Sigmoid colon (tissue), 6 donors: ENCODE measurements at regions not wholly inside any gene's neighbourhood (a gene's known extent, or its start where the extent isn't known, plus 50 kb on each side); places are given as distances from the start of the nearest gene placed in this dataset.

ENCODE experiments used
- DNase-seq: peaks from one replicate; pipeline ENCODE4 v3.0.0-alpha.2; 2019
- H3K27ac ChIP-seq, 4 donors: fragments of 200-600 bp; sonication (generic); one replicate each; pipeline ENCODE4 v1.5.1; 2016 to 2019; ENCODE audit warnings: mild to moderate bottlenecking in 1 of 4
- H3K27me3 ChIP-seq, 3 donors: fragments of 200-600 bp; sonication (generic); one replicate each; pipeline ENCODE4 v1.5.1; 2019; ENCODE audit warnings: mild to moderate bottlenecking in 1 of 3
- H3K36me3 ChIP-seq, 4 donors: fragments of 200-600 bp; sonication (generic); one replicate each; pipeline ENCODE4 v1.5.1; 2016 to 2019
- H3K4me1 ChIP-seq, 4 donors: fragments of 200-600 bp; sonication (generic); one replicate each; pipeline ENCODE4 v1.5.1; 2017 to 2019
- H3K4me3 ChIP-seq, 4 donors: fragments of 200-600 bp; sonication (generic); one replicate each; pipeline ENCODE4 v1.5.1; 2017 to 2019; ENCODE audit warnings: mild to moderate bottlenecking in 2 of 4, moderate library complexity in 1 of 4
- H3K9me3 ChIP-seq, 4 donors: fragments of 200-600 bp in 3 of 4; sonication (generic) in 3 of 4; one replicate each; pipeline versions ENCODE4 v1.5.1 to v1.6.1; 2013 to 2019
- EP300 ChIP-seq, 4 donors: sonication (generic); formaldehyde crosslinking; IDR thresholded peaks; one replicate each; pipeline ENCODE4 v1.6.1; 2017; ENCODE audit warnings: antibody characterized with exemption in 4 of 4
- POLR2A ChIP-seq, 2 donors: fragments of 450-650 bp; IDR thresholded peaks; one replicate each; pipeline ENCODE4 v1.6.1; 2016; ENCODE audit warnings: antibody characterized with exemption in 2 of 2, mild to moderate bottlenecking in 2 of 2, moderate library complexity in 2 of 2
- POLR2AphosphoS5 ChIP-seq, 4 donors: sonication (generic); formaldehyde crosslinking; IDR thresholded peaks; one replicate each; pipeline ENCODE4 v1.6.1; 2017; ENCODE audit warnings: antibody characterized with exemption in 4 of 4
- WGBS, 2 donors: extraction: QIAGEN DNeasy Blood & Tissue Kit; methylation state at CpG; one replicate each; pipeline ENCODE4 v1.1.7; 2013; 5-methylcytosine and 5-hydroxymethylcytosine counted together
- intact Hi-C: fragments of 100-400 bp; cut with DNase I; formaldehyde crosslinking; loops from one replicate; pipeline ENCODE4 v1.15.1; 2023
- TF ChIP-seq, protein P1 (sequence below), 4 experiments: fragments of 450-650 bp in 3 of 4; fragments of 200-600 bp in 1 of 4; IDR thresholded peaks; one replicate each; pipeline ENCODE4 v1.5.1; 2016 to 2019; ENCODE audit warnings: antibody characterized with exemption in 4 of 4, mild to moderate bottlenecking in 3 of 4, moderate library complexity in 2 of 4
- donor health status: healthy with polysubstance abuse.
- donor health status: healthy.

GRCh38 chr14:48738186-48738925 is 847.8 kb downstream of the RPS29 start:
- DNase-seq = no peak
- TF ChIP-seq EP300 (IDR thresholded peaks at IDR 0.05) (no peak), POLR2AphosphoS5 (IDR thresholded peaks at IDR 0.05) (no peak), POLR2A (IDR thresholded peaks at IDR 0.05) (no peak)
- TF ChIP-seq, protein P1, sequence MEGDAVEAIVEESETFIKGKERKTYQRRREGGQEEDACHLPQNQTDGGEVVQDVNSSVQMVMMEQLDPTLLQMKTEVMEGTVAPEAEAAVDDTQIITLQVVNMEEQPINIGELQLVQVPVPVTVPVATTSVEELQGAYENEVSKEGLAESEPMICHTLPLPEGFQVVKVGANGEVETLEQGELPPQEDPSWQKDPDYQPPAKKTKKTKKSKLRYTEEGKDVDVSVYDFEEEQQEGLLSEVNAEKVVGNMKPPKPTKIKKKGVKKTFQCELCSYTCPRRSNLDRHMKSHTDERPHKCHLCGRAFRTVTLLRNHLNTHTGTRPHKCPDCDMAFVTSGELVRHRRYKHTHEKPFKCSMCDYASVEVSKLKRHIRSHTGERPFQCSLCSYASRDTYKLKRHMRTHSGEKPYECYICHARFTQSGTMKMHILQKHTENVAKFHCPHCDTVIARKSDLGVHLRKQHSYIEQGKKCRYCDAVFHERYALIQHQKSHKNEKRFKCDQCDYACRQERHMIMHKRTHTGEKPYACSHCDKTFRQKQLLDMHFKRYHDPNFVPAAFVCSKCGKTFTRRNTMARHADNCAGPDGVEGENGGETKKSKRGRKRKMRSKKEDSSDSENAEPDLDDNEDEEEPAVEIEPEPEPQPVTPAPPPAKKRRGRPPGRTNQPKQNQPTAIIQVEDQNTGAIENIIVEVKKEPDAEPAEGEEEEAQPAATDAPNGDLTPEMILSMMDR (IDR thresholded peaks at IDR 0.05) = no peak
- WGBS, 2 donors = 67 to 72% methylated on average over 1 of the region's 1 CpG

GRCh38 chr14:48735607-48736006 is 850.6 kb downstream of the RPS29 start:
- Histone ChIP-seq H3K4me3 (no peak overlapping the region), H3K4me1 (no peaks in the 10 kb centered on the region), H3K36me3 (no peaks in the 10 kb centered on the region), H3K27ac (no peak overlapping the region), H3K27me3 (no peaks in the 10 kb centered on the region), H3K9me3 (no peaks in the 10 kb centered on the region)
- TF ChIP-seq EP300 (IDR thresholded peaks at IDR 0.05) (no peak), POLR2AphosphoS5 (IDR thresholded peaks at IDR 0.05) (no peak), POLR2A (IDR thresholded peaks at IDR 0.05) (no peak)
- TF ChIP-seq, protein P1 (IDR thresholded peaks at IDR 0.05) = no peak
- WGBS, 2 donors = 91 to 93% methylated on average over 3 of the region's 3 CpGs
- no peak for DNase-seq
- intact Hi-C loops = no loop called here

More at GRCh38 chr14:48738186-48738925, 847.8 kb downstream of the RPS29 start:
- no peaks in the 10 kb centered on the region for H3K9me3 ChIP-seq
- no peak overlapping the region for H3K27ac ChIP-seq
- no peaks in the 10 kb centered on the region for H3K4me1 ChIP-seq
- intact Hi-C loops = no loop called here
- no peak overlapping the region for H3K4me3 ChIP-seq
- H3K27me3 ChIP-seq = no peaks in the 10 kb centered on the region
- H3K36me3 ChIP-seq = no peaks in the 10 kb centered on the region

DNA sequence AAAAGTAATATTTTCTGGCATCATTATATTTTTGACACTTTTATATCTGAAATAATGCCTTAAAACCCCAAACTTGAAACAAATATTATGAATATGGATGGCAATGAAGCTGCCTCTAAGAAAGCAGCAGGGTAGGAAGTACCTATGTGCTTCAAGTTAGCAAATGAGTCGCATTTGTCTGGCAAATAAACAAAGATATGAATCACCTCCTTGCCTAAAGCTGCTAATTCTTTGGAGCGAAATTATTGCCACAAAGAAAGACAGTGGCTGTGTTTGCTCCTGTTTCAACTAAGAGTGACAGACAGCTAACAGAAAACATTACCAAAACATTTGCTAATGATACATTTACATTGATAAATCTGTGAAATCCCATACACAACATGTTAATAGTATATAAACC is 854.9 kb downstream of the RPS29 start:
- Histone ChIP-seq H3K9me3 (no peaks in the 10 kb centered on the region), H3K27me3 (no peaks in the 10 kb centered on the region), H3K4me1 (no peaks in the 10 kb centered on the region), H3K27ac (no peak overlapping the region), H3K36me3 (no peaks in the 10 kb centered on the region), H3K4me3 (no peak overlapping the region)
- intact Hi-C loops = no loop called here
- DNase-seq = no peak
- no peak for TF ChIP-seq POLR2A (IDR thresholded peaks at IDR 0.05)
- TF ChIP-seq POLR2AphosphoS5 (IDR thresholded peaks at IDR 0.05) = no peak
- no peak for TF ChIP-seq EP300 (IDR thresholded peaks at IDR 0.05)
- TF ChIP-seq, protein P1 (IDR thresholded peaks at IDR 0.05) = no peak
- 56 to 76% methylated on average over 2 of the region's 2 CpGs for WGBS, 2 donors

DNA sequence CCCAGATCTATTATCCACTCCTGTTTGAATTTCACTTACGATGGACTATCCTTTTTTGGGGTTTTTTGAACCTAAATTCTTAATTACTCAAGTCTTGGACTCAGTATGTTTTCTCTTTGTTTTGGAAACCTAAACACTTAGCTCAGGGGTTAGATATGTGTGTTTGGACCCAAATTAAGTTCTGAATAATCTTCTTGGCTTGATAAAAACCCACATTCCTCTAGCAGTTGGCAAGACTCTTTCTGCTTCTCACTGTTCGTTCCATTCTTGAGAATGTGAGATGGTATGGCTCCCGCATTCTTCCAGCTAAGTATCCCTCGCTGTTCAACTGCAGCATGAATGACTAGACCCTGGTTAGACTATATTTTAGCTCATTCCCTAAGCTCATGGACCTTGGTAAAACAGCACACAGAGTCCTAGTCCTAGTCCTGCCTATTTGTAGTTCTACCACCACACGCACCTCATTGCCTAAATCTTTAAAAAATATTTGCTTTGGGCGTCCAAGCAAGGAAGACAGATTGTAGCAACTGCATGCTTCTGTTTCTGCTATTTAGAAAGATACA is 860.0 kb downstream of the RPS29 start:
- Histone ChIP-seq H3K4me1 (no peaks in the 10 kb centered on the region), H3K9me3 (no peaks in the 10 kb centered on the region), H3K36me3 (no peaks in the 10 kb centered on the region), H3K27ac (no peak overlapping the region), H3K4me3 (no peak overlapping the region), H3K27me3 (no peaks in the 10 kb centered on the region)
- intact Hi-C loops = no loop called here
- DNase-seq = no peak
- 73 to 80% methylated on average over 6 of the region's 6 CpGs for WGBS, 2 donors
- TF ChIP-seq POLR2AphosphoS5 (IDR thresholded peaks at IDR 0.05) = no peak
- TF ChIP-seq, protein P1 (IDR thresholded peaks at IDR 0.05) = no peak
- no peak for TF ChIP-seq EP300 (IDR thresholded peaks at IDR 0.05)
